CD1c-positive myeloid dendritic cell (primary cell): ENCODE measurements at regions not wholly inside any gene's neighbourhood (a gene's known extent, or its start where the extent isn't known, plus 50 kb on each side); places are given as distances from the start of the nearest gene placed in this dataset.

Source experiments
- DNase-seq: peaks from one replicate; pipeline ENCODE4 v3.0.0-alpha.2; 2016; ENCODE audit errors: extremely low spot score

DNA sequence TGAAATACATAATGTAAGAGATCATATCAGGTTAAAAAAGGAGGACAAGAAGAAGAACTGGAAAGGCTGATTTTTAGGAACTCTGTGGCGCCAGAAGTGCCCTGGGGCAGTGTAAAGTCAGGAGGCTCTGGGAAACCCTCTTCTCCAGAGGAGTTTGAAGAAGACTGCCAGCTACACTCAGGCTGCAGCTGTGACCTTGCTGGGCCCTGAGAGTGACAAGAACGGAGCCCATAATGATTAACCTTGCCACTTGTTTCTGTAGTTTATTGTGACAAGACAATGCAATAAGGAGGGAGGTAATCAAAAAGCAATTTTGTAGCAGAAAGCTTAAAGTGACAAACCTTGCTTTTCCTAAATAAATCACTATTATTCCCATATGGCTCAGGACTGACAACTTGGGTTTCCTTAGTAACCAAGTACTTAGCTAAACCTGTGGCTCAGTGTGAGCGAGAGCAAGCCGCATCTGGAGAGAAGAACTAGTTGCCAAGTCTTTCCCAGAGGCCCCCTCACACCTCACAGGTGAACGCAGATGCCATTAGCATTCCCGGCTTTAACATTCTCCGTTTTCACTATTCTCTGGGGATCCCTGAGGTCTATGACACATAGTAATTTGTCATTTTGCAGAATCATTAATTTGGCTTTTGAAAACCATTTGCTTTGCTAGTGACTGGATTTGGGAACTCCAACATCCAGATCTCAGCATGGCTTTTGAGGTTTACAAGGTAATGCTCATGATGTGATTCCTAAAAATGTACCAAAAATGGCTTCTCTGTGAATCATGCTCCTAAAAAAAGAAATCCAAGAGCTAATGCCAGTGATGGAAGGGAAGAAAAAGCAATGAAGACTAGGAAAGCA lies 115.9 kb downstream of the OMA1 start:
- no peak for DNase-seq

GRCh38 chr1:58426918-58427317 lies 119.6 kb downstream of the OMA1 start:
- no peak for DNase-seq

DNA sequence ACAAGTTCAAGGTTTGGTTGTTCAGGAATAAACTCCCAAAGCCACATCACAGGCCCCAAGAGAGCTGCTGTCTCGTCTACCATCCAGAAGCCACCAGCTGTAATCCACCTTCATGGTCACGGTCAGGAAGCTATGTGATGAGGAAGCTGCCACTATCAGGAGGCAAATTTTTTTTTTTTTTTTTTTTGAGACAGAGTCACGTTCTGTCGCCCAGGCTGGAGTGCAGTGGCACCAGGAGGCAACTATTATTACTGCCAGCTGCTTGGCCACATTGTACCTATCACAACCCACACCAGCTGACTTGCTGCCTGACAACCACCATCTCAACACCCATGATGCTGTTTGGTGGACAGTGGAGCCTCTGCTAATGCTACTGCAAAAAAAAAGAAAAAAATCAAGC lies 124.1 kb downstream of the OMA1 start:
- no peak for DNase-seq

GRCh38 chr1:58418283-58419228 lies 128.0 kb downstream of the OMA1 start:
- DNase-seq, result no peak

DNA sequence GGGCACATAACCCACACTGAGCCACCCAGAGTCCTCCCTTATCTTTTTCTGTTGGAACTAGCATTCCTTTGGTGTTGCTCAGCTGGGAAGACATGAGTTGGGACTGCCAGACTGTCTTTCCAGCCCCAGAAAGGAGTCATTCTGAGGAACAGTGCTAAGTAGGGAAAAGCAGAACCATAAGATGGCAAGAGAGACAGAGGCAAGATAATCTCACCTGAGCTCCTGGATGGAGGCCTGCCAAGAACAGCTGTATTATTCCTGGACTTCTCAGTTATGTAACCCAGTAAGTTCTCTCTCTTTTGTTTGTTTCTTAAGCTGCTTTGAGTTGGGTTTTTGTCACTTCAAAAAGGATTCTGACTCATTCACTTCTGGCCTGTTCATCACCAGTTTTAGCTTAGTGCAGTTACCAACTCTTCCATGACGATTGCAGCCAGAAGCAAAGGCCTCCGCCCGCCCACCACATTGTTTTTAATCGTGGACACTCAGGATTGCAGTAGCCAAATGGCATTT lies 134.4 kb downstream of the OMA1 start:
- no peak for DNase-seq

DNA sequence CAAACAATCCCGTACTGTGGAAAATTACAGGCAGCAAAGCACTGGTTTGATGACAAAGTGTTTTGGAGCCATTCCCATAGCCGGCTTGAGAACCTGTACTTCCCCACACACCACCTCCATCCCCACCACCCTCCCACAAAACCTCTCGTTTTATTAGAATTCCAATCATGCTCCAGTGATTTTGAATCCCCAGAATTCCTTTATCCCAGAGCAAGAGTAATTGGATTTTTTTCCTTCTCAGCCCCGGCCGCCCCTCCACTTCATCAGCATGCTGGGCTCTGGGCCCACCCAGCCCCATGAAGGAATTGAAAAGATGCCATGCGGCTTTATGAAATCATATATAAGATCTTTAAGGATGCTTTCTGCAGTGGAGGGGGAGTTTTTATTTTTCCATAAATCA lies 136.6 kb downstream of the OMA1 start:
- no peak for DNase-seq

DNA sequence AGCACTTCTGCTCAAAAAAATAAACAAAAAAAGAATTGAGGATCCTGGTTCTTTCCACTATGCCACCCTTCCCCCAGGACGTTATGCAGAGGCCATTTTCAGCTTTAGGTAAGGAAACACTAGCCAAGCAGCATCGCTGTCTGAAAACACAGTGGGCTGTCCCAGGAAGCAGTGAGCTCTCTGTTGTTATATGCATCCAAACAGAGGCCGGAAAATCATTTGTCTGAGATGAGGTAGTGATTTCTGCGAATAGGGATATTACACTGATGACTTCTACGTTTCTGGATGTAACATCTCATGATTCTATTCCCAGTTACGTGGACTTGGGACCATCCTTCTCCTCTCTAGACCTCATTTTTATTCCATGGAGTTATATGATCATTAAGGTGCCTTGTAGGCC lies 137.2 kb downstream of the OMA1 start:
- no peak for DNase-seq

DNA sequence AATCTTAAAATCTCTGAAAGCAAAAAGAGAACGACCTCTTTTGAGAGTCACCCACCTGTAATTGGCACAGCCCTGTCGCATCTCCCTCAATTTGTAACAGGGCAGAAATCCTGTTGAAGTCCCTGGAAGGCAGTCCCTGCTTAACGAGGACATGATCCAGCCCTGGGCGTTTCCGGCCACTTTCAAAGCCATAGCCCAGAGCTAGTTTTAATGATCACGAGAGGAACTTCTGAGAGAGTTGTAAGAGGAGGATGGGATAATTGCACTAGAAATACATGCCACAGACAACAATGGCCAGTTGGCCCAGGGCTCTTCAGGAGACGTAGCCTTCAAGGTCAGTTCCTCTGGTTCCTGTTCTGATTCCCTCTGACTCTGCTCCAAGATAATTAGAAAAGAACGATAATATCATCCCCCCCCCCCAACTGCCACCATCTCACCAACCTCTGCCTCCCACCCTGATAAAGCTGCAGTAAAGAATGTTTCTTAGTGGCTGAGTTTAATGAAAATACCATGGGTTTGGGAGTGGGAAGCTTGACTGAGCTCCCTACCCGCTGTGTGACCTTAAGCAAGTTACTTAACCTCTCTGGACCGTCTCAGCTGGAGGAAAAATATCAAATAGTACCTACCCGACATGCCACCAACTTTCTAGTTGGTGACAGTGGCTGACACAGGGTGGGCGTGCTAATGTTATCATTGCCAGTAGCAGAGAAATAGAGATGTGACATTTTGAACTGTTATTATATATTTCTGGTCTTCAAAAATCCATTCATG lies 140.0 kb downstream of the OMA1 start:
- no peak for DNase-seq

- DNase-seq, result no peak
Observed at GRCh38 chr1:58405660-58406059, 140.9 kb downstream of the OMA1 start.

- no peak for DNase-seq
Observed at GRCh38 chr1:58403894-58404293, 142.6 kb downstream of the OMA1 start.

DNA sequence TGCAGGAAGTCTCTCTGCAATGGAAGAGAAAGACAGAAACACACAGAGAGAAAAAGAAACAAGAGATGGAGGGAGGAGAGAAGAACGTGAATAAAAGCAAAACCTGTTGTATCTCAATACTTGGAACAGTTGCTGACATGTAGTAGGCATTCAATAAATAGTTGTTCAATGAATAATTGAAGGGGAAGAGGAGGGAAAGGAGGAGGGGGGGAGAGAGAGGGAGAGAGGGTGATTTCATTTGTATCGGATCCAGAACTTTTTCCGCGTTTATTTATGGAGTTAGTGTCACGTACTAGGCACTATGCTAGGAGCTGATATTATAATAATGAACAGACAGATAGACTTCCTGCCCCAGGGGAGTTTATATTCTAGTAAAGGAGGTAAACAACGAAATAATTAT lies 144.1 kb downstream of the OMA1 start:
- no peak for DNase-seq

DNA sequence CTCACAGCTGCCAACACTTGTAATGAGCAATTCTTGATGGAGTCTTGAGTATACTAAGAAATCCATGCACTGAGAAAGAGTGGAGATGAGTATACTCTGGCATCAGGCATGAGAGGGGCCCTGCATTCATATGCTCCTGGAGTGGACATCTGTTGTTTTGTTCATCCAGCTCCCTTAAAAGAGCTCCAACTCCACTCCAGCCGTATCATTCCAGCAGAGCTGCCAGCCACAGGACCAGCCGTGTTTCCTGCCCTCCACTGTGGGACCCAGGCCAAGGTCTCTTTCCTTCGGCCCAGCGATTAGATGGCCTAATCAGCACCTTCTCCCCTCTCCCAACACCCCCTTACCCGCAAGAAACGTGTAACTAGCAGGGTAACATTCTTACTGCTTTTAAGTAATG lies 144.5 kb downstream of the OMA1 start:
- DNase-seq, result no peak

DNA sequence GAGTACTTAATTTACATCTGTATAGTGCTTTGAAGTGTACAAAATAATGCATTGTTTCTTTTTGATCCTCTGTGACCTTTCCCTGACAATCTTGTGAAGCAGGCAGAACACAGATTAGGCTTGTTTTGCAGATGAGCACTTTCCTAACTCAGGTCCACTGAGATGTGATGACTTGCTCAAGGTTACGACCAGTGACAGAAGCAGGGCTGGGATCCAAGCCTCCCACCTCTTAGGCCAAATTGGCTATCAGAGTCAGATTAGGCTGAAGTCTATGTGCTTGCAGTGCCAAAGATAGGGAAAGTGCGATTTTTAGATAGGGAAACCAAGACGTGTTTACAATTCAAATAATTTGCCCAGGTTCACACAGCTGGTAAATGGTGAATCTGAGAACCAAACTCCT lies 147.3 kb downstream of the OMA1 start:
- no peak for DNase-seq

DNA sequence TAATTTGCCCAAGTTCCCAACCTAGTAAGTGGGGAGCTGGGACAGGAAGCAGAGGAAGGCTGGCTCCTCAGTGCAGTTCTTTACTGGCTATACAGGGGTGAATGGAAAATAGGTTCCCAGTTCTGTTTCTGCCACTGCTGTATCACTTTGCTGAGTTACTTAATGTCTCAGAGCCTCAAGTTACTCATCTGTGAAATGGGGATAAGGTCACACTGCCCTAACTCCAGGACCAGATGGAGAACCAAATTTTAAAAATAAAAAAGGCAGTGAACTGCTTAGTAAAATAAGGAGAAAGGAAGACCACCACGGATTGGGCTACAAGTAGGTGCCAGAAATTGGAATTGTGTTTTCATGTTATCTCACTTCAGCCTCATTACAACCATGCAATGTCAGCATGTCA lies 147.8 kb downstream of the OMA1 start:
- DNase-seq, result no peak

GRCh38 chr1:58397187-58397820 lies 149.2 kb downstream of the OMA1 start:
- no peak for DNase-seq

GRCh38 chr1:58396150-58396549 lies 150.4 kb downstream of the OMA1 start:
- no peak for DNase-seq

- no peak for DNase-seq
Observed at GRCh38 chr1:58395355-58395754, 151.2 kb downstream of the OMA1 start.

DNA sequence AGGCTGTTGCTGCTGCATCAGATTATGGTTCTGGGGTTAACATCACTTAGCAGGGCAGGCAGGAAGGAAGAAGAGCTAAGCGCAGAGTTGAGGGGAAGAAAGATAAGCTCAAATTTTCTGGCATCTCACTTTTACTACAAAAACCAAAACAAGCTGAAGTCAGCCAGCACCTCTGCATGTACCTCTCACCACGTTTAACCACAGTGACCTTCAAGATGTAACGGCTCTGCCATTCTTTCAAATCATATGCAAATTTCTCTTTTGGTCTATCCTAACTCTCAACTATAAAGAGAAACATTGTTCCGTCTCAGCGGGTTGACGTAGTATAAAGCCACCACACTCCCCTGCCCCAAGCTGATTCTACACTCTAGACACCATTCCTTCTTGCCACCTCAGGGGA lies 154.4 kb downstream of the OMA1 start:
- DNase-seq, result no peak

- DNase-seq, result no peak
Observed at GRCh38 chr1:58391514-58391913, 155.0 kb downstream of the OMA1 start.

DNA sequence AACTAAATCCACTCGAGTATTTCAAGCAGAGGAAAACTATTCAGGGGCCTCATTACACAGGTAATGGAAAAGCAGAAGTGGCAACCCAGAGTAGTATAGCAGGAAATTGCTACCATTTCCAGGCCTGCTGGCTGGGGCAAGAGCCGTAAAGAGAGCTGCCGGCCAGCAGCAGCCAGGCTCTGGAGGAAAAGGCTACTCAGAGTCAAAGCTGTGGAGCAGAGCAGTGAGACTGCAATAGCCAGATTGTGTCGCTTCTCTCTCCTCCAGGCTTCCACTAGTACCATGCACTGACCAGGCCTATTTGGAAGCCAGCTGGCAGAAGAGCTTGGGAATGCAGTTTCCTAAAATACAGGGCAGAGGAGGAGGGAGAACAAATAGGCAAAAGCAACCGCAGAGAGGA lies 155.5 kb downstream of the OMA1 start:
- DNase-seq, result no peak

- DNase-seq, result no peak
Observed at GRCh38 chr1:58390091-58390490, 156.4 kb downstream of the OMA1 start.
